GM19372 (cell line): ENCODE measurements at regions not wholly inside any gene's neighbourhood (a gene's known extent, or its start where the extent isn't known, plus 50 kb on each side); places are given as distances from the start of the nearest gene placed in this dataset.
"Not testable (repeated sequence)": the region's sequence is repeated elsewhere in the genome, so short reads cannot be mapped to it uniquely, and the experiment has no call there.

Experiments used
- ATAC-seq: cut with Tn5 transposase; IDR thresholded peaks from one replicate; pipeline ENCODE4 v1.9.1; 2021; ENCODE audit warnings: mild to moderate bottlenecking, low read depth, moderate library complexity; ENCODE audit not compliant: unreplicated experiment

DNA sequence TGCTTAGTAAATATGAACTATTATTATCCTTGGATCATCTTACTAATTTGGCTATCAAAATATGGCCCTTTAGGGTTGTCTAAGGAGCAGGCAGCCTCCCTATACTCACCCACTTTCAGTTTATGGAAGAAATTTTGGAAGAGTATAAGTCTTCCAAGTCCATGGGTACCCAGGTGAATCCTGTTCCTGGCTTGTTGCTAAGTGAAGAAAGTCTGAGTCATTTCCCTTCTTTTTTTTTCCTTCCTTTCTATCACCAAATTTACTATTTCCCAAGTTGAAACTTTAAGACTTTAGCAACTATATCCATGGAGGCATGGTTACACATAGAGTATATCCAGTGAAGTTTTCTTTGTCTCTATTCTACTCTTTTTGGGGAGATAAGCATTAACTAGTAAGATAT lies 184.0 kb upstream of the ACTBL2 start:
- ATAC-seq = no peak

DNA sequence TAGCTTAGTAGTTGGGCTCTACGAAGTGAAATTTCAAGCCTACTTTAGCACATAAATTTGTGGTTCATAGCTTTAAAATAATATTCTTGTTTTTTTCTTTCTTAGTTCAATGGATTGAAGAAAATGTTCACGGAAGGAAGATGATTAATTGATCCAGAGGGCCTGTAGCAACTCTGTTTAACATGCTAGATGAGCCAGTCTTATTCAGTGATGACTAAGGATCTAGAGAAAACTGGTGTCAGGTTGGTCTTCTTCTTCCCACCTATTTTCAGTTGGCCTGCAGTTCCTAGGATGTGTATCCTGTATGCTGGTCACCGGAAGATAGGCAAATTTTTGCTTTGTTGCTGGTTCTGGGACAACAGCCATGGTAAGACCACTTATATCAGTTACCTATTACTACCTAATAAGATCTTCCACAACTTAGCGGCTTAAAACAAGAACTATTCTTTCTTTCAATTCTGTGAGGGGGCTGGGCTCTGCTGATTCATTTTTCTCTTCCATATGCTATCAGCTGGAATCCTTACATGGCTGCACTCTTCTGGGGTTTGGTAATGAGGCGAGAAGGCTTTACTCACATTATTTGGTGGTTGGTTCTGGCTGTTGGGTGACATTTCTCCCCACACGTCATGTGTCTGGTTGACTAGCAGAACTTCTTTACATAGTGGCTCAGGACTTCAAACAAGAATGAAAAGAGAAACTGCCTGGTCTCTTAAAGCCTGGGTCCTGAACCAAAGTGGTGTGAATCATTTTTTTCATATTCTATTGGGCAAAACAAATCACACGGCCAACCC lies 182.7 kb upstream of the ACTBL2 start:
- no peak for ATAC-seq

DNA sequence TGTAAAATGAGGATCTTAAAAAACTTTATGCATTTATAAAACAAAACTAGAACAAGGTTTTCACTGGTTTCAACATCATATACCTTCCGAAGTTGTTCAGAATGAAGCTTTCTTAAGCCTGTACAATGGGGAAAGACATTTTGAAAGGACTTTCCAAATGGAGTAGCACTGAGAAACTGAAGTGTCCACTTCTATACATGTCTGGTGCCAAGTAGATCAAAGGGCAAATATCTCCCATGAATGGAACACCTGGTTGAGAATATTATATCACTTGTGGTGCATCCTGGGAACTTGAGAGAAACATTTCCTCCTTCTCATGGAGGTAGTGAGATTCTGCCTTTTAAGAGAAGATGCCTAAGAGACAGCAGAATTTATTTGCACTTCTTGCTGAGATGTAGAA lies 182.1 kb upstream of the ACTBL2 start:
- no peak for ATAC-seq

DNA sequence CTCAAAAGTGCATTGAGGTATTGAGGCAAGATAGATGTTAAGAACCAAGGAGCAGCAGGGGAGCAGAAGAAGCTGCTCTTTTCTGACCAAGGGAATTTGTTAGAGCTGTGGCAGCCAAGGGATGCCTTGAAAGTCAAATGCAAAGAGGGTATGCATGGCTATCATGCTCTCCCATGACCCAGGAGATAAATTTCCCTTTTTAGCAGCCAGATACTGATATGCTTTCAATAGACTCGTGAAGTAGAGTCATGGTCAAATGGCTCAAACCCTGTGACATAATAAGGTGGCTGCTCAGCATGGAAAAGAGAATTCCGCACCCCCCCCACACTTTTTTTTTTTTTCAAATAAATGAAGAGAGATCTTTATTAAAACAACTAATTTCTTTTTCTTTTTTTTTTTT lies 180.9 kb upstream of the ACTBL2 start:
- no peak for ATAC-seq

DNA sequence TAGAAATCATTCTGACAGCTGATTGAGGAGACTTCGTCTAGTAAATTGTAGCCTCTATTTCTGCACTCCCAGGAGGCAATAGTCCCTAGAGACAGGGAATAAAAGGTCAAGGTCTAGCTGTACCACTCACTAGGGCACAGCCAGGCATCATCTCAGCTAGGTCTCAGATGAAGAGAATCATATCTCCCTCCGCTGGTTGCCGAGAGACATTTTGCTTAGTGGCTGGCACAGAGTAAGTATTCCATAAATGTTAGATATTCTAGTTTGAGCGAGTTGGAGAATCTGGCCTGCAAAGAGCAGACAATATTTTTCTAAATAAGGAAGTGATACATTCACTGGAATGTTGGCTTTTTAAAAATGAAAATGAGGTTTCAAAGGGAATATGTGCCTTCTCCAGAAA lies 180.4 kb upstream of the ACTBL2 start:
- no peak for ATAC-seq

DNA sequence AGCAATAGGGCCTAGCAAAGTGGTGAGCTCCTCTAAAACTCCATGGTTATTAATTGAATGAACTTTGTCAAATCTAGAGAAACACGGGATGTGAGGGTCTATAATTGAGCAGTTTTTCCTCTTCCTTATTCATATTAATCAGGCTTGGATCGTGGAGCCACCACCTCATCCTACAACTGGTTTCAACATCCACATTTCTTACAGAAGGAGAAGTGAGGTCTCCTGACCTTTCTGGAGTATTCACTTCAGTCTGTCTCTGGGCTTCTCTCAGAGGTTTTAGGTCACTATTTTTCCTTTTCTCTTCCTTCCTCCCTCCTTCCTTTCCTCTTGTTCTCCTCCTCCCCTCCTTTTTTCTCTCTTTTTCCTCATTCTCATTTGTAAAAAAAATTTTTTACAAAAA lies 177.3 kb upstream of the ACTBL2 start:
- no peak for ATAC-seq

DNA sequence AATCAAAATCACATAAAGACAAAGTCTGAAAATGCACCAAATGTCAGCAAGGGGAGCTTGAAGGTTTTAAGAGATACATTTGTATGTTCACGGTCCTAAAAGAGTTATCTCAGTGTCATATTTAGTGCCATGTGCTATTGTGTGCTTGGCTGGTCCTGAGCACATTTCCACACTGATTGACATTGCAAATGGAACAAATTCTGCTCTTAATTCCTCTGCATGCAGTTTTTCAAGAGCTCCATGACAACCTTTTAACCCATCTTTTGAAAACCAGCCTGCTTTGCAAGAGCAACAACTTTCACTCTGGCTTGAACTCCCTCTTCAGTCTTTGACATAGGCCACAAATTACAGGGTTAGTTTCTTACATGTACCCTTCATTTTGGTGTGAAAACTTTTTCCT lies 175.4 kb upstream of the ACTBL2 start:
- ATAC-seq = no peak

DNA sequence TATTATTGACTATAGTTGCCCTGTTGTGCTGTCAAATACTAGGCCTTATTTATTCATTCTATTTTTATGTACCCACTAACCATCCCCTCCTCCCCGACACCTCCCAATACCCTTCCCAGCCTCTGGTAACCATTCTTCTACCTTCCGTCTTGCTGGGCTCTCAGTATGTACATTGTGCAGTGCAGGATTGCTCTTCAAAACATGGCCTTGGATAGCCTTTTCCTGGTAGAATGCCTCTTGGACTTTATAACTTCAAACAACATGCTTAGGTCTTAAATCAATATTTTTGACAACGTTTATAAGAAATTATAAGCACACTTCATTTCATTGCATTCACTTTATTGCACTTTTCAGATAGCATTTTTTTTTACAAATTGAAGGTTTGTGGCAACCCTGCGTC lies 172.6 kb upstream of the ACTBL2 start:
- ATAC-seq = no peak

DNA sequence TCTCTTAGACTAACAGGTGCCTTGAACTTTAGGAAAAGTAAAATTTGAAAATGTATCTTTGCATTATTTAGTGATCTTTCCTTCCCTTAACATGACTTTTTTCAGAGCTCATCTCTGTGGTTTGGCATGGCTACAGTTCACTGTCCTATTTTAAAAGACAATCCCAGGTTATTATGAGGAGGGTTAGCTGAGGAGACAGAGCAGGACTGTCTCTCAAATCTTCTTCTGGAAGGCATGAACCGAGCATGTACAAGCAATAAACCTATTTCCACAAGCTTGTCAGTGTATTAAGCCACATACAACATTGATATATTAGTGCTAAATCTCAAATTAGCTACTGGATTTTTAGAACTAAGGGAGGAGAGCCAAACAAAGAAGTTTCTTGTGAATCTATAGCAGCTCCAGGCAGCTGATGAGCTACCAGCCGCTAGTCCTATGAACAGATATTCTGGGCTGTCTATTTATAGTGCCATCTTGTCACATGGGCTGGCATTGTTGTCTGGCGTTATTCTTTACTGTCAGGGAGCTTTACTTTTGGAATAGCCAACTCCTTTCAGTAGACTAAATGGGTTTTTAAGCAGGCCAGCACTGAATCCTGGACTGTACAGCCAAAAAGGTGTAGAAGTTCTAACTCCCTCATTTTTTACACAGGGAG lies 171.2 kb upstream of the ACTBL2 start:
- no peak for ATAC-seq

DNA sequence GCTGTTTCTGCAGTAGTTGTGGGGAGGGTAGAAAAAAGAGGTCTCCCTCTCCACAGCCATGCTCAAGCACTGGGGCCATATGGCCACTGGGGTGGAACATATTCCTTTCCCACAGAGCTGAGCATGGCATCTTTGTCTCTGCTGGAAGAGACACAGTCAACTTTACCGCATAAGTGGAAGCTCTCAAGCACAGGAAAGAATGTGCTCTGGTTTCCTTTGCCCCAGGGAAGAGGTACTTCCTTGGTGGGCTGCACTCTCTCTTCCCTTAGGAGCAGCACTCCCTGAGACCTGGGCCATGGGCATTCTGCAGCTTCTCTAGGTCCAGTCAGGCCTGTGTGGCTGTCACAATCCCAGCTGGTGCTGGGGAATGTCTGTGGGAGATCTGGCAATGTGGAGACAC lies 168.5 kb upstream of the ACTBL2 start:
- ATAC-seq = no peak

DNA sequence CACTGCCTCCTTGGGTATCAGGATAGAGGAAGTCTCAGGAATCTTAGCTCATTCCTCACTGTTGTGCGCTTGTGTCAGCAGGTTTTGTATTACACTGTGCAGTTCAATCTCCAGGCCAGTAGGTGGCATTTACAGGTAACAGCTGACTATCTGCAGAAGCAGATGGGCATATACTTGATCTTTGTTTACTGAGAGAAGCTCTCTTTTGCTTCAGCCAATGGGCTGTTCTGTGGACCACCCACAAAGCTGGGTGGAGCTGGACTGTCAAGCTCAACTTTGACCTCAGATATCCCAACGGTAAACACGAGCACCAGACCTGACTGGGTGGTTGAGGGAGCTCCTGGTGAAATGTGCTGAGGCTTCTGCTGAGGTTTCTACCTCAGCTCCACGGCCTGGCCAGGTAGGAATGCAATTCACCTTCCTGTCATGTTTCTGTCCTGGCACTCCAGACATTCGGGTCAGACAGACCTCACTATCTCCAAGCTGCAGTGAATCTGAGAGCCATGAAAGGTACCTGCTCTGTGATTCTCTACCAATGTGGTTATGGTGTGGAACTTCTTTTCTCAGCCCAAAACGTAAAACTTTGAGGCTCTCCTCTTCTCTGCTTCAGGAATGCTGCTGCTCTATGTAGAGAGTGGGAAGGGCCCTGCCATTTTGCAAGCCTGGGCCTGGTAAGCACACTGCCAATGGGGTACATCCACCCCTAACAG lies 167.9 kb upstream of the ACTBL2 start:
- ATAC-seq = peak; percentile 93

DNA sequence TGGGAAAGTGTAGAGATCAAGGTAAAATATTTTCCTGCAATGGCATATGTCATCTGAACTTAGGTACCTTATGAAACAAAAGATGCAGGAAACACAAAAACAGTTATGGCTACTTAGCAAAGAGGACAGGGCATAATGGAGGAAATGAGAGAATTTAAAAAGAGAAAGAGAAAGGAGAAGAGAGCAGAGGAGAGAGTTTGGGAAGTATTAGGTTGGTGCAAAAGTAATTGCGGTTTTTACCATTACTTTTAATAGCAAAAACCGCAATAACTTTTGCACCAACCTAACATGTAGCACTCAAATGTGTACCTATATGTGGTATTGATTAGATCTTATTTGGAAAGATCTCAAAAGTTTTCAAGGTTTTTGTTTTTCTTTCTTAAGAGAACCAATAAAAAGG lies 160.1 kb upstream of the ACTBL2 start:
- ATAC-seq = no peak

DNA sequence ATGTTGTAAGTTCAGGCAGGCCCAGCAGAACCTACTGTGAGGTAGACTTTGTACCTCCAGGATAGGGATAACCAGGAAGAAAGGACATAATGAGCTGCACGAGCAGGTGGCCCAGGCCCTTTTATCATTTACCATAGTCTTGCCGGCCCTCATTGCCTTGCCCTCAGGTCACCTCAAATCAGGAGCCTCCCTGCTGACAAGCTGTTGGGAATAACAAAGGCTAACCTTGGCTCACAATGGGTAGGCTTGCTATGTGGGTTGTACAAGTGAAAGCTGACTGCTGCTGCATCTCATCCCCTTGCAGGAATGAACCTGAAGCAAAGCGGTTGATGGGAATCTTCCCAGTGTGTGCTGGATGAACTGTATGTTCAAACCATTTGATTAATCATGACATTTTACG lies 159.5 kb upstream of the ACTBL2 start:
- ATAC-seq = no peak

DNA sequence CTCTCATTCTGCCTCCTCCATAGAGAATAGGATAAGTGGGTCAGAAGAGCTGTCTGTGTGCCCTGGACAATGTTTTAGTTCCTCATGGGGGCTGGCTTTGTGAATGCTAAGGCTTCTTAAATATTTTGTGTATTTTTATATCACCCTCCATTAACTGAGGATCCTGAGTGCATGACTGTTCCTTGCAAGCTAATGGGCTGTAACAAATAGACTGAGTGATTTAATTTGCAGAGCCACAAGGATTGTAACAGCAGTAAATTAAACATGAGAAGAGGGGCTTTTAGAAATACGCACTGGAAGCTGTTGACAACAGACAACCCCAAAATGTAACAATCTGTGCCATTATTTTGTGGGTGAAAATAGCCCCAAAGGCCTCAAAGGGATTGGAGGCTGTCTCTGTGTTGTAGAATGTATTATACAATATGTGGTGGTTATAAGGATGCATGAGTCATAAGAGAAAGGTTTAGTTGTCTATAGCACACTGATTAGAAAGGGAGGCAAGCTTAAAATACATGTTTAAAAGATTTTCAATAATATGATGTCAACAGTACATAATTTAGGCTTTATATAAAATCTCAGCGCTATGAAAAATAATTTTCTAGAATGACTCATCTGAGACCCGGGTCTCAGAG lies 152.7 kb upstream of the ACTBL2 start:
- ATAC-seq = no peak

DNA sequence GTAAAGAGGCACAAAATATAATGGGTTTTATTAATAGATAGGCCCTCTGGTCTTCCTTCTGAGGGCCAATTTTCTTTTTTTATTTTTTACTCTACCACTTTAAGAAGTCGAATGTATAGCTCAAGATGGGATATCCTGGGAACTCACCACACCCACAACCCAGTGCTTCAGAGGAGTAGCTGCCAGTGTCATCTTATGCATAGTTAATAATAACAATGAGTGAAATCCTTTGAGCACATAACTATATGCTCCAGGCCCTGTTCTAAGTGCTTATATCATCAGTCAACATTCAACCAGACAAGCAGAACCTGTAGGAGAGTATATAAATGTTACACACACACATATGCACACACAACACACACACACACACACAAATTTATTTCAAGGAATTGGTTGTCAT lies 150.3 kb upstream of the ACTBL2 start:
- ATAC-seq = no peak

DNA sequence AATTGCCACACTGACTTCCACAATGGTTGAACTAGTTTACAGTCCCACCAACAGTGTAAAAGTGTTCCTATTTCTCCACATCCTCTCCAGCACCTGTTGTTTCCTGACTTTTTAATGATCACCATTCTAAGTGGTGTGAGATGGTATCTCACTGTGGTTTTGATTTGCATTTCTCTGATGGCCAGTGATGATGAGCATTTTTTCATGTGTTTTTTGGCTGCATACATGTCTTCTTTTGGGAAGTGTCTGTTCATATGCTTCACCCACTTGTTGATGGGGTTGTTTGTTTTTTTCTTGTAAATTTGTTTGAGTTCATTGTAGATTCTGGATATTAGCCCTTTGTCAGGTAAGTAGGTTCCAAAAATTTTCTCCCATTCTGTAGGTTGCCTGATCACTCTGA lies 148.5 kb upstream of the ACTBL2 start:
- not testable (repeated sequence) for ATAC-seq

DNA sequence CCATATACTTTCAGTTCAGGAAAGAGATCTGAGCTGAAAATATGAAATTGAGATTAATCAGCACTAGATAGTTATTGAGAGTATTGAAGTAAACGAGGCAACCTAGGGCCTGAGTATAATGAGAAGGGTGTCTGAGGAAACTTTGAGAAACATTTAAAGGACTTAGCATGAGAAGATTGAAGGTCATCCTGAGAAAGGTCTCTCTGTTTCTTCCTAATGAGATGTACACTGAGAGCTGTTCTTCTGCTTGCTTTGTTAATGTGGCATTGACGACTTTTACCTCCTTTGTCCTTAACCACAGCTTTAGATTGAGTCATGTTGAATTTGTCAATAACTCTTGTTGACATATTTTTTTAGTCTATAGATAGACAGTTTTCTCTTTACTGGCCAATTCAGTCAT lies 145.1 kb upstream of the ACTBL2 start:
- no peak for ATAC-seq

DNA sequence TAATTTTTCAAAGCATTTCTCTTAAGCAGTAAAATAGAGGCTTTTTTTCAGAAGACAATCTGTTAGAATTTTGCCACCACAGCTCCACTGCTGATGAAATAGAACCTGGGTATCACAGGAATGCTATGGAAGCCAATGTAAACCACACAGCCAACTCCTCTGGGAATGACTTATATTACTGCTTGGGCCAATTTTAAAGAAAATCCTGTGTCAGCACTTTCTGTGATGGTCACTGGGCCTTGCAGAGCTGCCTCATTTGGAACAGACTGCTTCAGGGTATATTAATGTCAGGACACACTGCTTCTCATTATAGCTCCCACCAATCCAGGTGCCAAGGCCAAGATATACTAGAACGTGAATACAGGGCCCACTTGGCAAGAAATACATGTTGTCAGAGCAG lies 144.1 kb upstream of the ACTBL2 start:
- ATAC-seq = no peak

DNA sequence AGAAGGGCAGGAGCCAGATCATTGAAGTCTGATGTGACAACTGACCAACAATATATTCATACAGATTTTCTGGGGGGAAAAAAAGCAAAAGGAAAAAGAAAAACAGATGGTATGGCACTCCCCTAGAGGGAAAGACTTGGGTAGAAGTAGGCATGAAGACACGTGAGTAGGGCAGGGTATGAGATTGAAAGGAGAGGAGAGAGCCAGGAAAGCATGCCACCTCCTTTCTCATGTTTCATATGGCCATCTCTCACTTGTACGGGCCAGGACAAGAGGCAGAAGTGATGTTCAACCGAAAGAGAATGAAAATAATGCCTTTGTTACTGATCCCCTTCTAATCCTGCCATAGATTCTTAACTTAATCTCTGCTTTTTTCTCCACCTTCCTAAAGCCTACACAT lies 139.0 kb upstream of the ACTBL2 start:
- ATAC-seq = no peak

DNA sequence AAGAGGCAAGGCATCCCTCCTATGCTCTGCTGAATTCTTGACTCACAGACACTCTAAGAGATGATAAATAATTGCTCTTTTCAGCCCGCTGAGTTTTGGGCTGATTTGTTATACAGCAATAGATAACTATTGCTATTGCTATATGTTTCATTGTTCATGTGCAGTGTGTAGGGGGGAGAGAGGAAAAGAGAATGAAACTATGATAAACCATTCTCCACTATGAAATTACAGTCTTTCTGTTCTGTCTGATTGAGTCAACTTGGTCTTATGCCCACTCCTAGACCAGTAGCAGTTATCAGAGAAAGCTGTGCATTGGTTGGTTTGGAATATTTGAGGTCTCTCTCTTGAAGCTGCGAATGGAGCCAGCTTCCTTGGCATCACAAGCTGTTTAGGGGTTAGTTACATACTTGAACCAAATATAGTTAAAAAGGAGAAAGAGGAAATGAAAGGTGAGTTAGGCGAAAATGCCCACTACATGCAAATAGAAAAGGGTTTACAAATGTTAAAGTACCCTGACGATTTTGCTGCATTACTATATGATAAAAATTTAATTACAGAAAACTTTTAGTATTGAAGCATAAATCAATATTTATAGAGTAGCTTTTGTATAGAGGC lies 136.3 kb upstream of the ACTBL2 start:
- no peak for ATAC-seq

DNA sequence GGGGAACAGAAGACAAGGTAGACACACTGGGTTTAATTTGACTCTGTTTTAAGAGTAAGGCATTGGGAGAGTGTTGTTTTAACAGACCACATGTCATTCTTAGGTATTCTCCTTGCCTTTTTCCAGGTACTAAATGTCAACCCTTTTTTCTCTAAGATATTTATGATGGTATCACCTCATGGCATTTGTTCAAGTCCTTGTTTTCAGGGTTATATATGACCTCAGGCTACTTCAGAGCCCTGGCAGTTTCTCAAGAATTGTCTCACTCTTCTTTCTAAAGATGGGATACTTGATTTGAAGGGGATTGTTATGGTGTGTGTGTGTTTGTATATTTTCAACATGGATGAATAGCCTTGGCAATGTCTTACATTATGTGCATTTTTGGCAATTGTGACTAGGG lies 131.1 kb upstream of the ACTBL2 start:
- no peak for ATAC-seq
